K562 (cell line): ENCODE measurements at regions not wholly inside any gene's neighbourhood (a gene's known extent, or its start where the extent isn't known, plus 50 kb on each side); places are given as distances from the start of the nearest gene placed in this dataset.

Source experiments
- CHD1 ChIP-seq: fragments of 200-600 bp; sonication (generic); IDR thresholded peaks from one replicate; pipeline ENCODE4 v1.6.1; 2012; ENCODE audit warnings: mild to moderate bottlenecking, moderate library complexity, low read length, inconsistent platforms
- CUX1 ChIP-seq: fragments of 200-800 bp; sonication (Bioruptor generic); IDR thresholded peaks from 2 replicates; pipeline ENCODE4 v1.6.1; 2016; ENCODE audit warnings: missing genetic modification characterization, missing compliant biosample characterization
- ETV1 ChIP-seq: fragments of 450-650 bp; conservative IDR thresholded peaks from 2 replicates; pipeline ENCODE4 v1.6.1; 2016; ENCODE audit warnings: missing genetic modification characterization, control low read depth, low read depth, missing compliant biosample characterization
- GATA2 ChIP-seq: sonication (generic); formaldehyde crosslinking; IDR thresholded peaks from 2 replicates; pipeline ENCODE4 v1.4.0; 2020; ENCODE audit warnings: mild to moderate bottlenecking, missing genetic modification reagents
- HDAC2 ChIP-seq: fragments of 450-650 bp; IDR thresholded peaks from 2 replicates; pipeline ENCODE4 v1.6.1; 2016; ENCODE audit warnings: mild to moderate bottlenecking
- HDGF ChIP-seq: fragments of 450-650 bp; IDR thresholded peaks from 2 replicates; pipeline ENCODE4 v1.6.1; 2016
- HINFP ChIP-seq: fragments of 450-650 bp; conservative IDR thresholded peaks from 2 replicates; pipeline ENCODE4 v1.6.1; 2016; ENCODE audit warnings: missing genetic modification characterization, low read depth, mild to moderate bottlenecking, control low read depth, missing compliant biosample characterization
- HIVEP1 ChIP-seq: fragments of 250-450 bp; sonication (Bioruptor Pico); IDR thresholded peaks from 2 replicates; pipeline ENCODE4 v1.4.0; 2020; ENCODE audit warnings: mild to moderate bottlenecking
- MCM7 ChIP-seq, 2 experiments: fragments of 450-650 bp; IDR thresholded peaks; 2 replicates each; pipeline ENCODE4 v1.6.1; 2016 to 2018
- MLLT1 ChIP-seq, 2 experiments: fragments of 450-650 bp; IDR thresholded peaks; 2 replicates each; pipeline ENCODE4 v1.6.1; 2016
- MTA1 ChIP-seq: fragments of 450-650 bp; IDR thresholded peaks from 2 replicates; pipeline ENCODE4 v1.6.1; 2017; ENCODE audit warnings: borderline replicate concordance
- NBN ChIP-seq: fragments of 450-650 bp; IDR thresholded peaks from 2 replicates; pipeline ENCODE4 v1.6.1; 2016; ENCODE audit warnings: low read depth, mild to moderate bottlenecking
- PTRF ChIP-seq: fragments of 450-650 bp; IDR thresholded peaks from 2 replicates; pipeline ENCODE4 v1.6.1; 2016; ENCODE audit warnings: mild to moderate bottlenecking, missing genetic modification characterization, missing compliant biosample characterization
- RAD21 ChIP-seq, 2 experiments: fragments of 250-450 bp in 1 of 2; fragments of 450-650 bp in 1 of 2; sonication (Bioruptor Pico) in 1 of 2; formaldehyde crosslinking in 1 of 2; IDR thresholded peaks in 1 of 2; conservative IDR thresholded peaks in 1 of 2; 2 replicates each; pipeline versions ENCODE4 v1.4.0 to v1.8.0; 2020 to 2022; ENCODE audit warnings: mild to moderate bottlenecking in 2 of 2, moderate library complexity in 1 of 2
- SIX5 ChIP-seq, 2 experiments: IDR thresholded peaks; 2 replicates each; pipeline ENCODE4 v1.6.1; 2011; ENCODE audit warnings: low read length in 2 of 2, borderline replicate concordance in 1 of 2, low read depth in 1 of 2, mild to moderate bottlenecking in 1 of 2, moderate library complexity in 1 of 2; ENCODE audit not compliant: insufficient read depth in 1 of 2
- SREBF2 ChIP-seq: sonication (generic); formaldehyde crosslinking; IDR thresholded peaks from 2 replicates; pipeline ENCODE4 v1.4.0; 2020; ENCODE audit warnings: mild to moderate bottlenecking, missing genetic modification reagents
- TCF7L2 ChIP-seq: fragments of 150-350 bp; IDR thresholded peaks from 2 replicates; pipeline ENCODE4 v1.6.1; 2016; ENCODE audit warnings: low read depth, mild to moderate bottlenecking, low read length, moderate library complexity
- USF1 ChIP-seq: sonication (generic); formaldehyde crosslinking; IDR thresholded peaks from 2 replicates; pipeline ENCODE4 v1.9.0; 2022; ENCODE audit warnings: mild to moderate bottlenecking, missing genetic modification reagents
- ZNF232 ChIP-seq: sonication (generic); formaldehyde crosslinking; IDR thresholded peaks from 2 replicates; pipeline ENCODE4 v1.8.0; 2022; ENCODE audit warnings: mild to moderate bottlenecking, missing genetic modification reagents
- ZNF583 ChIP-seq: fragments of 250-450 bp; sonication (Bioruptor Pico); IDR thresholded peaks from 2 replicates; pipeline ENCODE4 v1.4.0; 2020

GRCh38 chr12:113649256-113649830 lies 177.7 kb upstream of the LHX5 start (continued):
- TF ChIP-seq PTRF (tag) (no peak), ETV1 (tag) (peak; percentile 98), CHD1 (no peak), SREBF2 (CRISPR knock-in tag) (no peak), HINFP (tag) (peak; percentile 49), CUX1 (peak; percentile 97), HIVEP1 (CRISPR knock-in tag) (peak; percentile 79; the same call in 1 of the 2 replicates), ZNF583 (CRISPR knock-in tag) (peak; percentile 85), SIX5 (IDR thresholded peaks at IDR 0.05; ENCODE audit: borderline replicate concordance in 1 of 2, insufficient read depth in 1 of 2, low read depth in 1 of 2, low read length in 2 of 2) (0 out of 4 replicates have a peak, but pooled peaks of 1 of the 2 experiments have one; percentile 12), HDGF (0 out of 2 replicates have a peak, but pooled peaks have one; percentile 20), MCM7 (IDR thresholded peaks at IDR 0.05) (peak in 1 of 2 experiments; percentile 88; a peak in 2 of 4 replicates), HDAC2 (peak; percentile 99), GATA2 (CRISPR knock-in tag) (peak; percentile 100), RAD21 (CRISPR knock-in tag; conservative IDR thresholded peaks at IDR 0.05 in 1 of 2, IDR thresholded peaks at IDR 0.05 in 1 of 2) (peak in 1 of 2 experiments; percentile 47; a peak in 2 of 4 replicates), NBN (peak; percentile 96), TCF7L2 (peak; percentile 43; the same call in 1 of the 2 replicates), ZNF232 (CRISPR knock-in tag) (no peak), MTA1 (peak; percentile 89), MLLT1 (IDR thresholded peaks at IDR 0.05) (peak; percentile 36 to 65; a peak in 1 of 4 replicates), USF1 (CRISPR knock-in tag) (peak; percentile 37; the same call in 1 of the 2 replicates)
